ENCODE measurements at regions not wholly inside any gene's neighbourhood (a gene's known extent, or its start where the extent isn't known, plus 50 kb on each side); places are given as distances from the start of the nearest gene placed in this dataset.

DNA sequence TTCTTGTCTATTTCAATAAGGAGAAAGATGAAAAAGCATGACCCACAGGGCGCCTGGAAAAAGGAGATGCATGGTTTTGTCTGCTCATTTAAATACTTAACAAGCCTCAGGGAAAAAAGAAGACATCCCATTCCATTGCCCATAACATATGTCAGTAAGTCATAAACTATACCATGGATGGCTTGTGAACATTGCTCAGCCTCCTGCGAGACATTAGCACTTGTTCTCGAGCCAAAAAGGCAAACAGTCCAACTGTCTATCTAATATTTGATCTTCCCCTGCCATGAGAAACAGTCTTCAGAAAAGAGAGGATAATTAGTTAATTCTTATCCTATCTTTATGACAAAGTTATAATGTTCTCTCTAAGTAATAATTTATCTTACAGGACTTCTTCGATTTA lies 527.4 kb downstream of the HACE1 start (continued):
- TF ChIP-seq, protein P1, sequence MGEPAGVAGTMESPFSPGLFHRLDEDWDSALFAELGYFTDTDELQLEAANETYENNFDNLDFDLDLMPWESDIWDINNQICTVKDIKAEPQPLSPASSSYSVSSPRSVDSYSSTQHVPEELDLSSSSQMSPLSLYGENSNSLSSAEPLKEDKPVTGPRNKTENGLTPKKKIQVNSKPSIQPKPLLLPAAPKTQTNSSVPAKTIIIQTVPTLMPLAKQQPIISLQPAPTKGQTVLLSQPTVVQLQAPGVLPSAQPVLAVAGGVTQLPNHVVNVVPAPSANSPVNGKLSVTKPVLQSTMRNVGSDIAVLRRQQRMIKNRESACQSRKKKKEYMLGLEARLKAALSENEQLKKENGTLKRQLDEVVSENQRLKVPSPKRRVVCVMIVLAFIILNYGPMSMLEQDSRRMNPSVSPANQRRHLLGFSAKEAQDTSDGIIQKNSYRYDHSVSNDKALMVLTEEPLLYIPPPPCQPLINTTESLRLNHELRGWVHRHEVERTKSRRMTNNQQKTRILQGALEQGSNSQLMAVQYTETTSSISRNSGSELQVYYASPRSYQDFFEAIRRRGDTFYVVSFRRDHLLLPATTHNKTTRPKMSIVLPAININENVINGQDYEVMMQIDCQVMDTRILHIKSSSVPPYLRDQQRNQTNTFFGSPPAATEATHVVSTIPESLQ (CRISPR knock-in tag; IDR thresholded peaks at IDR 0.05) = no peak
- no peak for TF ChIP-seq TP53 (CRISPR knock-in tag; IDR thresholded peaks at IDR 0.05)
- TF ChIP-seq, protein P2, sequence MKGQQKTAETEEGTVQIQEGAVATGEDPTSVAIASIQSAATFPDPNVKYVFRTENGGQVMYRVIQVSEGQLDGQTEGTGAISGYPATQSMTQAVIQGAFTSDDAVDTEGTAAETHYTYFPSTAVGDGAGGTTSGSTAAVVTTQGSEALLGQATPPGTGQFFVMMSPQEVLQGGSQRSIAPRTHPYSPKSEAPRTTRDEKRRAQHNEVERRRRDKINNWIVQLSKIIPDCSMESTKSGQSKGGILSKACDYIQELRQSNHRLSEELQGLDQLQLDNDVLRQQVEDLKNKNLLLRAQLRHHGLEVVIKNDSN (CRISPR knock-in tag; IDR thresholded peaks at IDR 0.05) = no peak

DNA sequence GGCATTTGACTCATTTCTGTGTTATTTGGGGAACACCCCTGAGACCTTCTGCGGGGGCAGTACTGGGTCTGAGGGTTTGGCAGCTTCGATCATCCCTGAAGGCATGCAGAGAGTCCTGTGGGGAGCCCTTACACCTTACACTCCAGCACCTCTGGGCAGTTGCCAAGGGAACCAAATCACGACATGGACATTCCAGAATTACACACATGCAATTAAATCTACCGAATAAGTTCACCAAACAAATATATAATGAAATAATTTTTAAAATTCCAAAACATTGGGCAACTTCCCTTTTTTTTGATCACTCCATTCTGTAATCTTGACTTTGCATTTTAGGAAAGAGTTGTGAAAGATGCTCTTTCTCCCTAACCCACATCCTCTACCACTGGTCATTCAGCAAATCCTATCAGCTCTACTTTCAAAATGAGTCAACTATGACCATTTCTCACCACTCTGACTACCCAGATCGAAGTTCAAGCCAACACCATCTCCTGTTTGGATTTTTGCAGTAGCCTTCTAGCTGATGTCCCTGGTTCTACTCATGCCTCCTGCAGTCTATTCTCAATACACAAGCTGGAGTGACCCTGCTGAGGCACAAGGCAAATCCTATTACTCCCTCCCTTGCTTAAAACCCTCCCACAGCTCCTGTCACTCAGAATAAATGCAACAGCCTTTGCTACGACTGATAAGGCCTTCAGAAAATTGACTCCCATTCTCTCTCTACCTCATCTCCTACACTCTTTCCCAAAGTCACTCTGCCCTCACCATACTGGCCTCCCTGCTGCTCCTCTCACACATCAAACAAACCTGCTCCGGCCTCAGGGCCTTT lies 533.3 kb downstream of the HACE1 start:
- Mint-ChIP-seq H3K27ac (no peak overlapping the region), H3K36me3 (no peaks in the 10 kb centered on the region), H3K4me3 (no peak overlapping the region), H3K4me1 (peaks cover 20% of the 10 kb centered on the region), H3K27me3 (ENCODE audit: low read depth) (no peaks in the 10 kb centered on the region), H3K9me3 (peaks cover 3% of the 10 kb centered on the region; the same call in 1 of the 2 replicates)
- DNase-seq (ENCODE audit: low spot score) (no peak), ATAC-seq (peak; percentile 82)
- CTCF ChIA-PET = interaction anchor here (0.7 to 1.0 kb wide), 4 partner anchors 9 to 157 kb away, joined by 3 read pairs; no protein-coding TSS in a partner anchor
- POLR2A ChIA-PET = no interaction called here
- TF ChIP-seq KAT7 (CRISPR knock-in tag; IDR thresholded peaks at IDR 0.05; ENCODE audit: borderline replicate concordance) (no peak), PRRX2 (CRISPR knock-in tag; IDR thresholded peaks at IDR 0.05) (no peak), TCF7 (CRISPR knock-in tag; IDR thresholded peaks at IDR 0.05; ENCODE audit: low read depth) (no peak)
- TF ChIP-seq, protein P3, sequence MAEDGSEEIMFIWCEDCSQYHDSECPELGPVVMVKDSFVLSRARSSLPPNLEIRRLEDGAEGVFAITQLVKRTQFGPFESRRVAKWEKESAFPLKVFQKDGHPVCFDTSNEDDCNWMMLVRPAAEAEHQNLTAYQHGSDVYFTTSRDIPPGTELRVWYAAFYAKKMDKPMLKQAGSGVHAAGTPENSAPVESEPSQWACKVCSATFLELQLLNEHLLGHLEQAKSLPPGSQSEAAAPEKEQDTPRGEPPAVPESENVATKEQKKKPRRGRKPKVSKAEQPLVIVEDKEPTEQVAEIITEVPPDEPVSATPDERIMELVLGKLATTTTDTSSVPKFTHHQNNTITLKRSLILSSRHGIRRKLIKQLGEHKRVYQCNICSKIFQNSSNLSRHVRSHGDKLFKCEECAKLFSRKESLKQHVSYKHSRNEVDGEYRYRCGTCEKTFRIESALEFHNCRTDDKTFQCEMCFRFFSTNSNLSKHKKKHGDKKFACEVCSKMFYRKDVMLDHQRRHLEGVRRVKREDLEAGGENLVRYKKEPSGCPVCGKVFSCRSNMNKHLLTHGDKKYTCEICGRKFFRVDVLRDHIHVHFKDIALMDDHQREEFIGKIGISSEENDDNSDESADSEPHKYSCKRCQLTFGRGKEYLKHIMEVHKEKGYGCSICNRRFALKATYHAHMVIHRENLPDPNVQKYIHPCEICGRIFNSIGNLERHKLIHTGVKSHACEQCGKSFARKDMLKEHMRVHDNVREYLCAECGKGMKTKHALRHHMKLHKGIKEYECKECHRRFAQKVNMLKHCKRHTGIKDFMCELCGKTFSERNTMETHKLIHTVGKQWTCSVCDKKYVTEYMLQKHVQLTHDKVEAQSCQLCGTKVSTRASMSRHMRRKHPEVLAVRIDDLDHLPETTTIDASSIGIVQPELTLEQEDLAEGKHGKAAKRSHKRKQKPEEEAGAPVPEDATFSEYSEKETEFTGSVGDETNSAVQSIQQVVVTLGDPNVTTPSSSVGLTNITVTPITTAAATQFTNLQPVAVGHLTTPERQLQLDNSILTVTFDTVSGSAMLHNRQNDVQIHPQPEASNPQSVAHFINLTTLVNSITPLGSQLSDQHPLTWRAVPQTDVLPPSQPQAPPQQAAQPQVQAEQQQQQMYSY (CRISPR knock-in tag; IDR thresholded peaks at IDR 0.05) = no peak

DNA sequence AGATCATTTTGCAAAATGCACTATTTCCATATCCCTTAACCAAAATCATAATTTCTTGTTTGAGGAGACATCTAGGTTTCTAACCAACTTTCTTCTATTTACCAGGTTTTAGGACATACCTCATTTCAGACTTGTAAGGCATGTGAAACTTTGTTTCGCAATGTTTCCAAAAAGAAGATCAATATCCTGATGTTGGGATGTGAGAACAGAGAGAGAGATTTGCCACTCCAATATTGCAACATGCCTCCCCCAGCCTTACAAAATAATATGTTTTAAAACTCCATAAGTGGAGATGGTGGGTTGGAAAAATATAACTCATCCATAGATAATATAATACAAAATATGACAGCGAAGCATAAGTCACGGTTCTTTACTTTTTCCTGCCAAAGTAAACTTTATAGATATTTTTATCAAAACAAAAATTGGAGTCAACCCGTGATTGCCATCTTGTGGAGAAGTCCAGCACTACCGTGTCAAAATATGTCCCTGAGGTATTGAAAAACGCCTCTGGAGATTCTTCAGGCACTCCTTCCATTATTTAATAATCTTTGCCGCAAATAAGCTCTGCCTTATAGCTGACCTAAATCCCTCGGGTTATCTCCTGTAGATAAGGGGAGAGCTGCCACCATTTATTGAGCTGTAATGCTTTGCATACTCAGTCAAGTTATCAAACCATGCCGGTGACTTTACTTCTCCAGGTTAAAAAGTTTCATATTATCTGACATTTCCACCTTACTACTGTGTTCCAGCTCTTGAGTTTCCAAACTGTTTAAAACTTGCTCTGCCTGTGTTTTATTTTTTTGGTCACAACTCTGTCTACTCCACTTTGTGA lies 534.2 kb downstream of the HACE1 start:
- H3K4me1 Mint-ChIP-seq = peaks cover 20% of the 10 kb centered on the region
- peaks cover 3% of the 10 kb centered on the region; the same call in 1 of the 2 replicates for H3K9me3 Mint-ChIP-seq
- ChIA-PET CTCF (interaction anchor here (1.0 kb wide), 1 partner anchor 93 kb away, joined by 3 read pairs; no protein-coding TSS in a partner anchor), POLR2A (no interaction called here)
- peak; percentile 47 for ATAC-seq
- no peak overlapping the region for H3K27ac Mint-ChIP-seq
- no peaks in the 10 kb centered on the region for H3K36me3 Mint-ChIP-seq
- peak; percentile 15 for DNase-seq (ENCODE audit: low spot score)
- H3K4me3 Mint-ChIP-seq = no peak overlapping the region
- TF ChIP-seq, protein P4, sequence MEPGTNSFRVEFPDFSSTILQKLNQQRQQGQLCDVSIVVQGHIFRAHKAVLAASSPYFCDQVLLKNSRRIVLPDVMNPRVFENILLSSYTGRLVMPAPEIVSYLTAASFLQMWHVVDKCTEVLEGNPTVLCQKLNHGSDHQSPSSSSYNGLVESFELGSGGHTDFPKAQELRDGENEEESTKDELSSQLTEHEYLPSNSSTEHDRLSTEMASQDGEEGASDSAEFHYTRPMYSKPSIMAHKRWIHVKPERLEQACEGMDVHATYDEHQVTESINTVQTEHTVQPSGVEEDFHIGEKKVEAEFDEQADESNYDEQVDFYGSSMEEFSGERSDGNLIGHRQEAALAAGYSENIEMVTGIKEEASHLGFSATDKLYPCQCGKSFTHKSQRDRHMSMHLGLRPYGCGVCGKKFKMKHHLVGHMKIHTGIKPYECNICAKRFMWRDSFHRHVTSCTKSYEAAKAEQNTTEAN (CRISPR knock-in tag; IDR thresholded peaks at IDR 0.05) = no peak
- no peak for TF ChIP-seq RORB (CRISPR knock-in tag; IDR thresholded peaks at IDR 0.05)
- no peak for TF ChIP-seq ZNF317 (CRISPR knock-in tag; IDR thresholded peaks at IDR 0.05; ENCODE audit: borderline replicate concordance, low read depth)
- no peak for TF ChIP-seq SP1 (CRISPR knock-in tag; conservative IDR thresholded peaks at IDR 0.05)
- TF ChIP-seq, protein P5, sequence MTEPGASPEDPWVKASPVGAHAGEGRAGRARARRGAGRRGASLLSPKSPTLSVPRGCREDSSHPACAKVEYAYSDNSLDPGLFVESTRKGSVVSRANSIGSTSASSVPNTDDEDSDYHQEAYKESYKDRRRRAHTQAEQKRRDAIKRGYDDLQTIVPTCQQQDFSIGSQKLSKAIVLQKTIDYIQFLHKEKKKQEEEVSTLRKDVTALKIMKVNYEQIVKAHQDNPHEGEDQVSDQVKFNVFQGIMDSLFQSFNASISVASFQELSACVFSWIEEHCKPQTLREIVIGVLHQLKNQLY (CRISPR knock-in tag; IDR thresholded peaks at IDR 0.05) = no peak
- no peak for TF ChIP-seq GTF2I (CRISPR knock-in tag; conservative IDR thresholded peaks at IDR 0.05)
- no peak for TF ChIP-seq SOX15 (CRISPR knock-in tag; IDR thresholded peaks at IDR 0.05)
- TF ChIP-seq SMAD4 (CRISPR knock-in tag; IDR thresholded peaks at IDR 0.05) = no peak
- no peak for TF ChIP-seq NR2C2 (CRISPR knock-in tag; IDR thresholded peaks at IDR 0.05)
- TF ChIP-seq, protein P6, sequence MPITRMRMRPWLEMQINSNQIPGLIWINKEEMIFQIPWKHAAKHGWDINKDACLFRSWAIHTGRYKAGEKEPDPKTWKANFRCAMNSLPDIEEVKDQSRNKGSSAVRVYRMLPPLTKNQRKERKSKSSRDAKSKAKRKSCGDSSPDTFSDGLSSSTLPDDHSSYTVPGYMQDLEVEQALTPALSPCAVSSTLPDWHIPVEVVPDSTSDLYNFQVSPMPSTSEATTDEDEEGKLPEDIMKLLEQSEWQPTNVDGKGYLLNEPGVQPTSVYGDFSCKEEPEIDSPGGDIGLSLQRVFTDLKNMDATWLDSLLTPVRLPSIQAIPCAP (CRISPR knock-in tag; IDR thresholded peaks at IDR 0.05) = no peak
- no peaks in the 10 kb centered on the region for H3K27me3 Mint-ChIP-seq (ENCODE audit: low read depth)

All from WTC11 (cell line).